ENCODE measurements at regions not wholly inside any gene's neighbourhood (a gene's known extent, or its start where the extent isn't known, plus 50 kb on each side); places are given as distances from the start of the nearest gene placed in this dataset.
"Not testable (repeated sequence)": the region's sequence is repeated elsewhere in the genome, so short reads cannot be mapped to it uniquely, and the experiment has no call there.

GRCh38 chr6:113203715-113204110 is 653.4 kb upstream of the MARCKS start:
- DNase-seq (ENCODE audit: low read depth) = no peak

DNA sequence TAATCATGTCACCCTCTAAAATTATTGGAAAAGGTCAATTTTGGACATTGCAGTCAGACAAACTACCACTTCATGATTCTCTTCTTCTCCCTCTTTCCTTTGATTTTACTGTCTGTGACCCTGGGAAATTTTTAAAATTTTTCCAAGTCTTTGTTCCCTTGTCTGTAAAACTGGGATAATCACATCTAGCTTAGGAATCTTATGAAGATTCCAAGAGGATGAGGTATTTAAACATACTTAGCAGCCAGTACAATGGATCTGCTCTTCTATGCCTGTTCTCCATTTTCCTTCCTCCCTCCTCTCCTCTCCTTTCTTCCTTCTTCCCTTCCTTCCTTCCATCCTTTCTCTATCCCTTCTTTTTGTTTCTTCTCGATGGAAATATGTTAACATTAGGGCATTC is 651.6 kb upstream of the MARCKS start:
- DNase-seq (ENCODE audit: low read depth) = no peak

DNA sequence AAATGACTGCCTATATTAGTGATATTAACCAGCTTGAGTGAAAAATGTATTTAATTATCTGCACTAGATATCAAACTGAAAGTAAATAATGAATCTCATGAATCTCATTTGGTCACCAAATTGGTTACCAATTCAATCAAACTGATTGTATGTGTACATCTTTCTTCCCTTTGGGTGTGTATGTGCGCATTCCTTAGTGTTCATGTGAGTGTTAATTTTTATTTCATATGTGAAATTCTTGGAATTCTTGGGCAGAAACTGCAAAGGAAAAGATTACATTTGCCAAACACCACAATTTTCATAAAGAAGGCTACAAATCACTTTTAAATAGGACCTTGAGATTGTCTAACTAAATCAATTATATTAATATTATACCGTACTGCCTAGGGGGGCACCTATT is 648.4 kb upstream of the MARCKS start:
- no peak for DNase-seq (ENCODE audit: low read depth)

- DNase-seq (ENCODE audit: low read depth) = no peak
Observed at GRCh38 chr6:113209315-113209714, 647.8 kb upstream of the MARCKS start.

DNA sequence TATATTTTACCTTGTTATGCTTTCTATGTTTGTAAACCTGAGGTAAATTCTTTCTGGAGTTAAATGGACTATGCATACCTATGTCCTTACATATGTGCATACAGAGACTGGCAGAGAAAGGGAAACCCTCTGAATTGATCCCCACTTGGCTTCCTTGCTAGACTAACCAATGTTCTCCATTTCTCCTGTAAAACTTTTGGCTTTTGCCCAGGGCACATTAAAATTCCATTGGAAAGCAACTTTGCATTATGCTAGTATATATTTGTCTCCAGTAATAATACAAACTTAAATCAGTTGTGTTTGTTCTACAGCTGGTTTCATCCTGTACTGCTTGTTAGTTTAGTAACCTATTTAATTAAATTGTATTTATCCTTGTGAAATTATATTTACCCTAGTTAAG is 646.0 kb upstream of the MARCKS start:
- DNase-seq (ENCODE audit: low read depth) = no peak

DNA sequence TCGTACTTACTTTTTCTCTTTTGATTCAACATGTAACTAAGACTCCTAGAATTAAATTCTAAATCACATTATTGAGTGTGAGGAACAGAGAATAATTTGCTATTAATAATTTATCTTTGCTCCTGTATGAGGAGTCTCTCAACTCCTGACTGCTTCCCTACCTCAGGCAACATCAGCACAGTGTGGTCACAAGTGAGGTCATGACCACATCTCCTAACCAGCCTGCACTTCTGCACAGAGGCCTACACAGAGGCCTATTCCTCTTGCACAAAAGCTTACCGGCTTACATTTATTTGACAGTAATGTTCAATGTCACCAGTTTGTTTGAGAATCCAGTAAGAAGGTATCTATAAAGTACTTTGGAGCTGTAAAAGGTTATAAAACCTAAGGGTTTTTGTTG is 637.4 kb upstream of the MARCKS start:
- no peak for DNase-seq (ENCODE audit: low read depth)

DNA sequence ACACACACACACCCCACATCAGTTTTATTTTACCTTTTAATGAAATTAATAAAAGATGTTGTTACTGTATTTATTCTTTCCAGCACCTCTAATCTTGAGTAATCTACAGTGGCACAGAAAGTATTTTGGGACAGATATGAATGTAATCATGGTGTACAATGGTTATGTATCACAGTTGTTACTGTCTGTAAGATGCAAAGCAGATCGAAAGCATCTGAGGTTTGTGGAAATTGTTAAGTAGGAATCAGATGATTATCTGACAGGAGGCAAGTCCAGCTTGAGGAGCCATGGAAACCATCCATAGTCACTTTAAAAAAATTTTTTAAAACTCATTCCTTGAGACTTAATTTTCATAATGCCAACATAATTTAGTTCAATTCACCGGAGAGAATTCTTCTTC is 636.3 kb upstream of the MARCKS start:
- no peak for DNase-seq (ENCODE audit: low read depth)

- DNase-seq (ENCODE audit: low read depth) = no peak
Observed at GRCh38 chr6:113221850-113222249, 635.3 kb upstream of the MARCKS start.

- DNase-seq (ENCODE audit: low read depth) = no peak
Observed at GRCh38 chr6:113246186-113246585, 611.0 kb upstream of the MARCKS start.

GRCh38 chr6:113248532-113248931 is 608.6 kb upstream of the MARCKS start:
- DNase-seq (ENCODE audit: low read depth) = no peak

GRCh38 chr6:113254194-113254593 is 603.0 kb upstream of the MARCKS start:
- DNase-seq (ENCODE audit: low read depth) = not testable (repeated sequence)

DNA sequence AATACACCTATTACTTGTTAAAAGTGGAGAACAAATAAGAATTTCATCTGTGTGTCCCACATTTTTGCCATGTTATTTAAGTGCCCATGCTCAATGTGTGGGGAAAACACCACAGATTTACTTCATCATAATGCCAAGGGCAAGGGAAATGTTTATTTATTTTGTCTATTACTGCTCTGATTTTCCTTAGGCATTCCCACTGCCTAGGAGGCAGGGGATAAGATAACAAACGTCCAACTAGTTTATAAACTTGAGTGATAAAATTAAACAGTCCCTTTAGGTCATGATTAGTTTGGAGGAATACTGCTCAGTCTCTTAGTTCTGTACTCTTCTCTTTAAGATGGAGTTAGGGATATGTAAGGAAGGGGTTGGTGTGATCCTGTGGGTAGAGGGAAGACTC is 598.4 kb upstream of the MARCKS start:
- no peak for DNase-seq (ENCODE audit: low read depth)

- DNase-seq (ENCODE audit: low read depth) = no peak
Observed at GRCh38 chr6:113271437-113271836, 585.7 kb upstream of the MARCKS start.

GRCh38 chr6:113276601-113277000 is 580.5 kb upstream of the MARCKS start:
- no peak for DNase-seq (ENCODE audit: low read depth)

DNA sequence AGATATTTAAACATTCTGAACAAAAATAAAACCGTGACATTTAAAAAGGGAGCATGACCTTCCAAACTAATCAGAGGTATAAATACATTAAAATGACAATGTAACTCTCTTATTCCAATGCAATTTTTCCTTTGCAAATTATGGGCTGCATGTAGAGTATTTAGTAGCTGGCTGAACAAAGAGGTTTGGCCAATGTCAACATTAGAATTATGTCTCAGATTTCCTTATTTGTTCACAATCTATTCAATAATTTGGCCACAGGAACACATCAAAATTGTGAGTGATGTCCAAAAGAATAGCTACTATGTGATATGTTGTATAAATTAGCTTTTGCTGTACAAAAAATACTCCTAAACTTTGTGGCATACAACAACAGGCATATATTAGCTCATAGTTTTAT is 580.0 kb upstream of the MARCKS start:
- no peak for DNase-seq (ENCODE audit: low read depth)

- no peak for DNase-seq (ENCODE audit: low read depth)
Observed at GRCh38 chr6:113281014-113281413, 576.1 kb upstream of the MARCKS start.

DNA sequence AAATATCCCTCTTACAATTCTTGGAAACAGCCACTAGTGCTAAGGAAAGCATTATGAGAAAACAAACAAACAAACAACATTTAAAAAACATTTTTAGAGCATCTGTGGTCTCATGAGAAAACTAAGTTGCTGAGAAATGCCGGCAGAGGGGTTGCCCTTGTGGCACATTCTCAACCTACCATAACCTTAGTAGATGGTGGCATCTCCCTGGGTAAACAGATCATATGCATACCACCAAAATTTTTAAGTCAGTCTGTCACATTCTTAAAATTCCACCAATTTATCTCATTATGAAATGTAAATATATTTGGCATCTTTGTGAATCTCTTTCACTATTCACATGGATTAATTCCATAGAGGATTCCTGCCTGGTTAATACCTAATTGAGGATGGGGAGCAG is 575.7 kb upstream of the MARCKS start:
- no peak for DNase-seq (ENCODE audit: low read depth)

DNA sequence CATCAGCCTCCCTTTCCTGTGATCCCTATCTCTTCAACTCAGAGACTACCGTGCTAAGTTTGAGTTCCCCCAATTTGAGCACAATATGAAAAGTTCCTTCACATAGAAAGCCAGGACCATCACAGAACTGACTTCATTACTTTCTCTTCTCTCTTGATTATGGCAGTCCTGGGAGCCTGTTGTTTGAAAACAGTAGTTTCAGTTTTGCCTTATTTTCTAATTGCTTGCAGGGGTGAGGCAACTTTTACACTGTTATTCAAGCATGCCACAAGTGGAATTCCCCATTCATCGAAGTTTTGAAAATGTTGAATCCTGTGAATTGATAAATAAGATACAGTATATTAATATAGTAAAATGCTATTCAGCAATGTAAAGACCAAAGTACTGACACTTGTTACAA is 569.7 kb upstream of the MARCKS start:
- no peak for DNase-seq (ENCODE audit: low read depth)

DNA sequence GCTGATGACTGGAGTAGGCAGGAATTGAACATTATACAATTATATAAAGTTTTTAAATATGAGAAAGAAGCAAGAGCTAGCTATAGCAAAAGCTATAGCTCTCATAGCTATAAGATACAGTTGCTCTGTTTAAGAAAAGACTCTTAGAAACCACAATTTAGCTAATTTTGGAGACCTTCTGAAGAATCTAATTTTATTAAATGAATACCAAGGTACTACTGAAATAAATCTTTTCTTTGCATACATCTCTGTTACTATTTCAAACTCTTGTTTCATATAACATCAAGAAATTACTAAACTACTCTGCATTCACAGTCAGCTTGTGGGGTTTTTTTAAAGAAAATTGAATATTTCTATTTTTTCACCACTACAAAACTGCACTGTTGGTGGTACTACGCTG is 568.7 kb upstream of the MARCKS start:
- no peak for DNase-seq (ENCODE audit: low read depth)

DNA sequence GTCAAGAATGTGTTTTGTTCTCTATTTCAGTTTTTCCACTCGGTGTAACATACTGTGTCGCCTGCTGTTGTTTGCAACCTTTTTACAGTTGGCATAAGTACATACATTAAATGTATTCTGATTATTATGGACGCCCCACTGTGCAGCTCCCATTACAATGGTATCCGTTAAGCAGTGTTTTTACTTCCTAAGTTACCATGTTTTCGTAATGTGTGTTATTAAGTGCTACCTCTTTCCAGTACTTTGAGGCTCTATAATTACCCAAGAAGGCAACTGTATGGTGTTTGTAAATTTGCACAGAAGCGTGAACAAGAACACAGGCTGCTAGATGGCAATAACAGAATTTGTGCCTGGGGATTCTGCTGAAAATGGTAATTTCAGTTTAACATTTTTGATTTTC is 568.0 kb upstream of the MARCKS start:
- no peak for DNase-seq (ENCODE audit: low read depth)

DNA sequence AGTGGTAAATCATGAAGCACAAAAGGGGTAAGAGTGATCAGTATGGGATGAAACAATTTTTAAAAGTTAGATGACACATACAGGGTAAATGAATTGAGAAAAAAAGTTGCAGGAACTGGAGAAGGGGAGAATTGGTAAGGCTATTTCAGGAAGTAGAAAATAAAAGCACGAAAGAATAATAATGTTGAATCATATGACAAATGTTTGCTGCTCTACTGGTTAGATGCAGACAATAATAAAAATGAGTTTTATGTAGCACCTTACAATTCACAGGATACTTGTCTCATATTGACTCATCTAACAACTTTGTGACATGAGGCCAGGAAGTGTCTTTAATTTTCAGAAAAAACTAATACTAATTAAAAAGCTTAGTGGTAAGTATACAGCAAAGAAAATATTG is 566.5 kb upstream of the MARCKS start:
- no peak for DNase-seq (ENCODE audit: low read depth)

- DNase-seq (ENCODE audit: low read depth) = no peak
Observed at GRCh38 chr6:113291751-113292445, 565.2 kb upstream of the MARCKS start.

DNA sequence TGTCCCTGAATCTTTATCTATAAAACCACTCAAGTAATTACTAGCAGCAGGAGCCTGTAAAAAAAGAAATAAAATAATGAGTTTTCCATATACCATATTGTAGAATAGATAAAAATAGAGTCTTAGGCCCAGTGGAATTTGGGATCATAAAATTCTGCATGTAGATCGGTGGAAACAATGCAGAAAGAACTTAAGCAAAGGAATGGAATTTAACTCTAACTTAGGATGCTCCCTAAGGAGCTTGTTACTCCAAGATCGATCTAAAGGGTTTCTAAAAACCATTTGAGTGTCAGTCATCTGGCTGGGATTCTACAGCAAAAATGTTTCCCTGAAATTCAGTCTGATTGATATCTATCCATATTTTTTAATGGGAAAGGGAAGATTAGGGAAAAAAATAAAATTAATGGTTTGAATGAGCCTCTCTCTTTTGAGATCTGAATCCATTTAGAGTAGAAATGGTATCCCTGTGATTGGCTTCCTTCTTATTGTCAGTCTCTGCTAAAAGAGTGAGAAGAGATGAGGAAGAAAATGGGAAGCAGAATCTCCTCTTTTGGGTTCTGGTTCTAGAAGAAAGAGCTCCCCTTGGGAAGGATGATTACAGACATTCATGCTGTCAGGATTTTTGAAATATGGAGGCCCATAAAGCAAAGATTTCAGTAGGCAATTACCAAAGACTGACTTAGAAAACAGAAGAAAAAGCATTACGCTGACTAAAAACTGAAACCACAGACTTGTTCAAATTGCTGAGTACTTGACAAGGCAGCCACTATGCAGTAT is 564.3 kb upstream of the MARCKS start:
- no peak for DNase-seq (ENCODE audit: low read depth)

- no peak for DNase-seq (ENCODE audit: low read depth)
Observed at GRCh38 chr6:113293423-113293740, 563.8 kb upstream of the MARCKS start.
